Memory B cell (primary cell): ENCODE measurements at regions not wholly inside any gene's neighbourhood (a gene's known extent, or its start where the extent isn't known, plus 50 kb on each side); places are given as distances from the start of the nearest gene placed in this dataset.

ENCODE experiments used
- ATAC-seq: fragments of 150-1000 bp; cut with Tn5 transposase; 2 replicates; pipeline ENCODE4 v1.10.0; 2021; ENCODE audit warnings: low read depth, mild to moderate bottlenecking, moderate library complexity
- DNase-seq, 2 donors: peaks; one replicate each; pipeline ENCODE4 v3.0.0; 2022; ENCODE audit warnings: low spot score in 2 of 2
- H3K27ac Mint-ChIP-seq: one replicate; pipeline ENCODE4 v1.8.0; 2022; ENCODE audit warnings: mild to moderate bottlenecking, moderate library complexity, mixed read lengths
- H3K27me3 Mint-ChIP-seq: one replicate; pipeline ENCODE4 v1.8.0; 2022; ENCODE audit warnings: mixed read lengths
- H3K36me3 Mint-ChIP-seq: one replicate; pipeline ENCODE4 v1.8.0; 2022; ENCODE audit warnings: mild to moderate bottlenecking, mixed read lengths
- H3K4me1 Mint-ChIP-seq: one replicate; pipeline ENCODE4 v1.8.0; 2022; ENCODE audit warnings: mixed read lengths
- H3K4me3 Mint-ChIP-seq: one replicate; pipeline ENCODE4 v1.8.0; 2022; ENCODE audit warnings: mild to moderate bottlenecking, moderate library complexity, mixed read lengths
- H3K9me3 Mint-ChIP-seq: one replicate; pipeline ENCODE4 v1.8.0; 2022; ENCODE audit warnings: mixed read lengths

DNA sequence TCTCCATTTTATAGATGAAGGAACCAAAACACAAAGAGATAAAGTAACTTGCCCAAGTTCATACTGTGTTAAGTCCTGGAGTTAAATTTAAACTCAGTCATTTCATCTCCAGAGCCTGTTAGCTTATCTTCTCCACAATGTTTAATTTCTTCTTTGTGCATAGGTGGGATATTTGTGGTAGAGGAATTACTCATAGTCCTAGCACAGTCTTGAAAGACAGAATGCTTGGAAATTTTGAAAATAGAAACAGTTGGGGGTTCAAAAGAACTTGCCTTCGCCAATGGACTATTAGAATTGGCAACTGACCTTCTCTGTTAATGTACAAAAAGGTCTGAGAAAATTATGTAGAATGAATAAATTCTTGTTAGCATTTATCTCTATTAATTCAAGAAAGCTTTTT, 832.0 kb upstream of the PRMT6 start:
- Mint-ChIP-seq H3K4me3 (no peak overlapping the region), H3K27me3 (no peaks in the 10 kb centered on the region), H3K27ac (no peak overlapping the region), H3K4me1 (no peaks in the 10 kb centered on the region), H3K36me3 (no peaks in the 10 kb centered on the region), H3K9me3 (no peaks in the 10 kb centered on the region)
- DNase-seq (no peak), ATAC-seq (no peak)

DNA sequence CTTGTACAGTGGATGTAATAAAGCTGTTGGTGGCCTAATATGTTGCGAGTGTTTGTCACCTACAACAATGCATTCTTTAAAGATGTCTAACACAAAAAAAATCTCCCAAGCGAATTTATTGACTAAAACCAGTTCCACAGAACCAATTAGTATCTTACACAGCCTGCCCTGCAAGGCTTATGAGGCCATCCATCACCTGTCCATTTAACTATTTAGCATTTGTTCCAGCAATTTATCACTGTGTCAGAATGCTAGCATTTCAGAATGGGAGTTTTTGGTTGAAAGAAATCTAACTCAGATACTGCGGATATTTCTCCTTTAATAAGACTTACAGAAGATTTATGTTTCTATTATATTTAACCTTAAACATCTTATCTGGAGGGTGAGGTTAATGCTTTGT, 831.1 kb upstream of the PRMT6 start:
- Mint-ChIP-seq H3K27ac (no peak overlapping the region), H3K9me3 (no peaks in the 10 kb centered on the region), H3K36me3 (no peaks in the 10 kb centered on the region), H3K27me3 (no peaks in the 10 kb centered on the region), H3K4me3 (no peak overlapping the region), H3K4me1 (no peaks in the 10 kb centered on the region)
- no peak for DNase-seq
- ATAC-seq, result no peak

DNA sequence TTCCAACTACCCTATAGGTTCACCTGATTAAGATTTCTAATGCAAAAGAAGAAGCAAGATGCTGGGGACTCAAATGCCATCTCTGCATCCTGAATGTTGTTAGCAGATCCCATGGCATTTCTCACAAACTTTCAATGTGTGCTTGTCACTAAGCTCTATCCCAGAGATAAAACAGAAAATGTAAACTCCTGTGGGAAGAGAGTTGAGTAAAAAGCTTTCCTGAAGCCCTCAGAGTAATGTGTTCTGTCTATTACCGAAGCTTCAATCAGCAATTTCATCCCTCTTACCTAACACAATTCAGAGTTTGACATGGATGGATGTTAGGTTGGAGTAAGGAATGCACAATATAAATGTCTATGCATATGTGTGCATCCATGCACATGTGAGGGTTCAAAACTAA, 829.9 kb upstream of the PRMT6 start:
- Mint-ChIP-seq H3K27ac (no peak overlapping the region), H3K27me3 (no peaks in the 10 kb centered on the region), H3K9me3 (no peaks in the 10 kb centered on the region), H3K4me3 (no peak overlapping the region), H3K4me1 (no peaks in the 10 kb centered on the region), H3K36me3 (no peaks in the 10 kb centered on the region)
- DNase-seq, result no peak
- no peak for ATAC-seq

DNA sequence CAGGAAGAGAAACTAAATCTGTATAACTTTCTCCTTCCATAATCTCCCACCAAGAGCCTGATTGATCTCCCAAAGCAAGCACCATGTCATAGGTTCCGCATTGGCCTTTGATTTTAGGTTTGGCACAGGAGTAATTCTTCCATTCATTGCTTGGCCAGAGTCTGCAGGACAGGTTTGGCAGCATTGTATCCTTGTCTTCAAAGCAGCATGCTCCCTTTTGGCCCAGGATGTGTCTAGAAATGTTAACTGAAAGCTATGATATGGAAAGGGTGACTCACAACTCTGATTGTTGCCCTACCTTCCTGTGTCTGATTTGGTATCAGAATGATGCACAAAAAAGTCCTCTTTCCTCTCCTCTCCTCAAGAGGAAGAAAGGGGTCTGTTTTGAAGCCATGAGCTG, 824.3 kb upstream of the PRMT6 start:
- no peak for ATAC-seq
- no peak for DNase-seq
- Mint-ChIP-seq H3K9me3 (no peaks in the 10 kb centered on the region), H3K4me1 (no peaks in the 10 kb centered on the region), H3K36me3 (no peaks in the 10 kb centered on the region), H3K27me3 (no peaks in the 10 kb centered on the region), H3K4me3 (no peak overlapping the region), H3K27ac (no peak overlapping the region)

DNA sequence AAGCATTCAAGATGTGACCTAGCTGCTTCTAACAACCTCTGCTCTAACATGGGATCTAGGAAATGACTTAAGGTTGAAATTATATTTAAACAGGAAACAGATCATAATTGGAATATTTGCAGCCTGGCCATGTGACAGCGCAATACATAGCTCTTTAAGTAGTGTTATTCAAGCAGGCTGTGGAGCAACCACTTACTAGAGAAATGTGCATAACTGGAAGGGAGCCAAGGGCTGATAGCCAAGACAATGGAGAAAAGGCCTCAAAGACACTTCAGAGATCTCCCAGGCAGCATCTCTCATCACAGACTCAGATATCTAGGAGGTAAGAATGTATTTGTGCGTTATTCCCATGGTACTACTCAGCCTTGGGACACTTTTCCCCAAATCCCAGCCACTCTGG, 823.0 kb upstream of the PRMT6 start:
- no peak for DNase-seq
- H3K4me1 Mint-ChIP-seq, result no peaks in the 10 kb centered on the region
- no peak for ATAC-seq
- H3K27me3 Mint-ChIP-seq, result no peaks in the 10 kb centered on the region
- H3K27ac Mint-ChIP-seq, result no peak overlapping the region
- no peak overlapping the region for H3K4me3 Mint-ChIP-seq
- no peaks in the 10 kb centered on the region for H3K9me3 Mint-ChIP-seq
- no peaks in the 10 kb centered on the region for H3K36me3 Mint-ChIP-seq

DNA sequence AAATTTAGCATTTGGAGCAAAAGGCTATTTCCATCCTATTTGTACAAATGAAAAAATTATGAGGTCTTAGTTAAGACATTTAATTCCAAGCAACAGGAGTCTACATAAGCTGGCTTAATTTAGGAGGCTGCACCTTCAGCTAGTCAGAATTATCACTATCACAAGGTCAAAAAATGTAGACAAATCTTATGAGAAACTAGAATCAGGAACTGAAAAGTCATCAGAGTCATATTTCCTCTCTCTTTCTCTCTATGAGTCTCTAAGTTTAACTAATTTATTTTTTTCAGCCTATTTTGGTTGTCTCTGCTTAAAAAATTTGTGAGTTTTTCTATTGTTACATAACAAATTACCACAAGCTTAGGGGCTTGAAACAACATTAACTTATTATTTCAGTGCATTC, 807.1 kb upstream of the PRMT6 start:
- ATAC-seq, result no peak
- no peaks in the 10 kb centered on the region for H3K36me3 Mint-ChIP-seq

DNA sequence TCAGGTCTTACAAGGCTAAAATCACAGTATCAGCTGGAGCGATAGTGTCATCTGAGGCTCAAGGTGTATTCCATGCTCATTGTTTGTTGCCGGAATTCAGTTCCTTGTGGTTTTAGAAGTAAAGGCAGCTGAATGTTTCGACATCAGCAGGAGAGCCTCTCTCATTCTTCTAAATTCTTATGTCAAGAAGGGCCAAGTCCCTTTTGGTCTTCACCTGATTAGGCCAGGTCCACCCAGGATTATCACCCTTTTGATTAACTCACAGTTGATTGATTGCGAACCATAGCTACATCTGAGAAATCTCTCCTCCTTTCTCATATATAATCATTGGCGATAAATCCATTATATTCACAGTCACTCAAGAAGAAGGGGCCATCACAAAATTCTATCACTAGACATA, 806.7 kb upstream of the PRMT6 start:
- DNase-seq (no peak), ATAC-seq (no peak)
- Mint-ChIP-seq H3K4me1 (no peaks in the 10 kb centered on the region), H3K4me3 (no peak overlapping the region), H3K27me3 (no peaks in the 10 kb centered on the region), H3K27ac (no peak overlapping the region), H3K36me3 (no peaks in the 10 kb centered on the region), H3K9me3 (peaks cover 1% of the 10 kb centered on the region)

More for the DNA sequence above, 807.1 kb upstream of the PRMT6 start:
- H3K27ac Mint-ChIP-seq, result no peak overlapping the region
- no peak for DNase-seq
- H3K4me3 Mint-ChIP-seq, result no peak overlapping the region
- H3K9me3 Mint-ChIP-seq, result peaks cover 1% of the 10 kb centered on the region
- no peaks in the 10 kb centered on the region for H3K4me1 Mint-ChIP-seq
- no peaks in the 10 kb centered on the region for H3K27me3 Mint-ChIP-seq

DNA sequence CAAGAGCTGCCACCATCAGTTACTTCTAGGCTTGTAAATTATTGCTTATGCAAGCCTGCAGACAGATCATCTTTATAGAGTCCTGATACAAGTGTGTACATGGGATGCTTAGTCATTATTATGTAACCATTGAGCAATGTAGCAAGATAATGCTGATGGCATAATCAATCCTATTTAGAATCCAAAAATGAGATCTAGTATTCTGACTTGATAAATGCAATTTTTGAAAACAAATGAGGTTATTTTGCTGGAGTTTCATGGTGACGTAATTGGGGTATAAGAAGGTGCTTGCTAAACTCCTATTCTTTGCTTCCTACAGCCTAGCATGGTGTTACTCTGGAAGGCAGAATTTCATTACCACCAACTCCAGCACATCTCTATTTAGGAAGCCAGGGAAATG, 801.7 kb upstream of the PRMT6 start:
- no peak for ATAC-seq
- H3K27ac Mint-ChIP-seq, result no peak overlapping the region
- H3K27me3 Mint-ChIP-seq, result no peaks in the 10 kb centered on the region
- no peaks in the 10 kb centered on the region for H3K36me3 Mint-ChIP-seq
- H3K4me1 Mint-ChIP-seq, result no peaks in the 10 kb centered on the region
- no peak for DNase-seq
- H3K4me3 Mint-ChIP-seq, result no peak overlapping the region
- no peaks in the 10 kb centered on the region for H3K9me3 Mint-ChIP-seq

DNA sequence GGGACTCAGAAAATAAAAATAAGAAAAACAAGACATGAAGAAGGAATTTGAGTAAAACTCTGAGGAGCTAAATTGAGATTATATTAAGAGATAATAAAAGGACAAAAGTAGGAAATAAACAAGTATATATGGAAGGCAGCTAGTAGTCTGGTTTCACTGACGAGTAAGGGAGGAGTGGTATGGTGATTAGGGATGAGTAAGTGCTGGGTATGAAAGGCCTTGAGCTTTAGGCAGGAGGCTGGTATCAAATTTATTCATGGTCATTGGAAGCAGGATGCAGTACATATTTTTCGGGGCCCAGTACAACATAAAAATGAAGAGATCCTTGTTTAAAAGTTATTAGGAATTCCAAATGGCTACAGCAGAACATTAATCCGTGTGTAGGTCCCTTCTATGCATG, 789.7 kb upstream of the PRMT6 start:
- H3K9me3 Mint-ChIP-seq, result peaks cover 3% of the 10 kb centered on the region
- H3K36me3 Mint-ChIP-seq, result no peaks in the 10 kb centered on the region
- no peaks in the 10 kb centered on the region for H3K27me3 Mint-ChIP-seq
- no peak overlapping the region for H3K4me3 Mint-ChIP-seq
- no peak overlapping the region for H3K27ac Mint-ChIP-seq
- no peak for ATAC-seq
- DNase-seq, result no peak
- peaks cover 4% of the 10 kb centered on the region for H3K4me1 Mint-ChIP-seq

DNA sequence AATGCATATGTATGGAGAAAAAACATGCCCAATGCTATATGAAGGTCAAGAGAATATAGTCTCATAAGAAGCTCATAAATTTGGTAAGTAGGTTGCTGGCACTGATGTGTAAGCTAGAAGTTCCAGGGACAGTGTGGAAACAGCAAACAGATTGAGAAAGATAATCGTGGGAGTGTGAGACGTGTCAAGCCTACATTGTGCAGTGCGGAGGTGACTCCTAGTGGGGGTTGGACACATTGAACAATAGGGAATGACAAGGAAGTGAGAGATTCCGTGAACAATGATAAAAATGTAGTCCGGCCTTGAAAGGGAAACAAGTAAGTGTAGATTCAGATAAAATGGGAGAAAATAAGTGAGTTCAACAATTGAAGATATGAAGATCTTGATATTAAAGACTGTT, 788.4 kb upstream of the PRMT6 start:
- DNase-seq (no peak), ATAC-seq (no peak)
- Mint-ChIP-seq H3K27me3 (no peaks in the 10 kb centered on the region), H3K36me3 (no peaks in the 10 kb centered on the region), H3K9me3 (peaks cover 3% of the 10 kb centered on the region), H3K27ac (no peak overlapping the region), H3K4me3 (no peak overlapping the region), H3K4me1 (peaks cover 4% of the 10 kb centered on the region)

DNA sequence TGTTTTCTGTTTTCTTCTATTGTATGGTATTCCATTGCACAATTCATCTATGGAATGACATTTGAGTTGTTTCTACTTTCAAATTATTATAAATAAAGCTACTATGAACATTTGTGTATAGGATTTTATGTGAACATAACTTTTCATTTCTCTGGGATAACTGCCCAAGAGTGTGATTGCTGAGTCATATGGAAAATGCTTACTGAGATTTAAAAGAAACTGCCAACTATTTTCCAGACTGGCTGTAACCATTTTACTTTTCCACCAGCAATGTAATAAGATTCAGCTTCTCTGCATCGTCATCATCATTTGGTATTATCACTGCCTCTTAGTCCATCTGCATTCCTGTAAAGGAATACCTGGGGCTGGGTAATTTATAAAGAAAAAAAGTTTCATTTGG, 779.6 kb upstream of the PRMT6 start:
- Mint-ChIP-seq H3K27me3 (no peaks in the 10 kb centered on the region), H3K9me3 (peaks cover 2% of the 10 kb centered on the region), H3K4me3 (no peak overlapping the region), H3K4me1 (no peaks in the 10 kb centered on the region), H3K36me3 (no peaks in the 10 kb centered on the region), H3K27ac (no peak overlapping the region)
- DNase-seq (no peak), ATAC-seq (no peak)

DNA sequence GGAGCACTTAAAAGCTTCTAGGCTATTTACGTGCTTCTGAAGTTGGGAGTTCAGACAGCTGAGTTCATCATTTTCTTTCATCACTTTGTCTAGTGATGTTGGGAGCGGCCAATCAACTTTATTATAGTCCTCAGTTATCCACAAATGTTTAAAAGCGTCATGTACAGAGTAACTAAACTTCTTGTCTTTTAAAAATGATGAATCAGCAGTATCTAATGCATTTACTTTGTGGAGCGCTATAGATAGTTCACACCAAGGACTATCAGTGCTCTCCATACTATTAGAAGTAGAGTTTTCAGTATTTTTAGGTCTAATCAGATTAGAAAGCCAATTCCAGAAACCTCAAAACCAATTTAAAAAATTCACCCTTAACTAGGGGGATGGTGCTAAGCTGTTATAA, 778.7 kb upstream of the PRMT6 start:
- Mint-ChIP-seq H3K27ac (no peak overlapping the region), H3K9me3 (peaks cover 4% of the 10 kb centered on the region), H3K36me3 (no peaks in the 10 kb centered on the region), H3K4me3 (no peak overlapping the region), H3K27me3 (no peaks in the 10 kb centered on the region), H3K4me1 (no peaks in the 10 kb centered on the region)
- DNase-seq (no peak), ATAC-seq (no peak)

DNA sequence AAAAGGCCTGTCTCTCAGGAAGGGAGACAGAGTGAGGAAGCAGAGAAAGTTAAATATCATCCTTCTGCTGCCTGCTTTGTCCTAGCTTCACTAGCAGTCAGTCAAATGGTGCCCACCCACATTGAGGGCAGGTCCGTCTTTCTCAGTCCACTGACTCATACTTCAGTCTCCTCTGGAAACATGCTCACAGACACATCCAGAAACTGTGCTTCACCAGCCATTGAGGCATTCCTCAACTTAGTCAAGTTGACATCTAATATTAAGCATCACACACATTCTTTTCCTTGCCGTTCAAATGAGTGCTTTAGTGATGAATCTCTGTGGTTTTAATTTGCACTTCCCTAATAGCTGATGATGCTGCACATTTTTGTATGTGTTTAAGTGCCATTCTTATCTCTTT, 777.8 kb upstream of the PRMT6 start:
- Mint-ChIP-seq H3K27me3 (no peaks in the 10 kb centered on the region), H3K9me3 (peaks cover 4% of the 10 kb centered on the region), H3K36me3 (no peaks in the 10 kb centered on the region), H3K4me3 (no peak overlapping the region), H3K4me1 (no peaks in the 10 kb centered on the region), H3K27ac (no peak overlapping the region)
- DNase-seq (no peak), ATAC-seq (no peak)

DNA sequence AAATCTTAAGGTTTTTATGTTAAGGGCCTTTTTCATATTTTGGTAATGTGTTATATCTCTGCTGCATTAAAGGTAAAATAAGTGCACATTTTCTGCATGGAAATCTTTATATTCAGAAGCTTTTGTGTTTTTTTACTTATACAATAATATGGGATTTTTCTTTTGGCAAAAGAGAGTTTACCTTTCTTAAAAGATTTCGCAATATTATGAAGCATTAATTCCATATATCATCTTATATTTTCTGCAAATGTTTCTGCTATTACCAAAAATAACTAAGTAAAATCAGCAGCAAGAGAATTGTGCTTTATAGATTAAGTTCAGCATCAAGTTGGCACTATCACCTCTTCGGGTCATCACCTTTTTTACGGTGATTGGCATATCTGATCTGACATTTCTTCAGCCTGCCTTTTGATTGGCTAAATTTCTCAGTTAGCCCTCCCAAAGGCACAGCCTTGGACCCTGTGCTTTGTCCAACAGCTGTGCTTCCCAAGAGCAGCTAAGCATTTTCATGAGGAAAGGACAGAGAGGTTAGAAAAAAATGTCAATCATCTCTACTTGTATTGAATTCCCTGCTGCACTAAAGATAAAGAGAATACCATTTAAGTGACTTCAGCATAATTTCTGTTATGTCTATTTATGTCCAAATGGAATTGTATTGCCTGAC, 767.1 kb upstream of the PRMT6 start:
- Mint-ChIP-seq H3K4me3 (no peak overlapping the region), H3K9me3 (no peaks in the 10 kb centered on the region), H3K27me3 (no peaks in the 10 kb centered on the region), H3K4me1 (no peaks in the 10 kb centered on the region), H3K27ac (no peak overlapping the region), H3K36me3 (no peaks in the 10 kb centered on the region)
- DNase-seq, result no peak
- no peak for ATAC-seq

DNA sequence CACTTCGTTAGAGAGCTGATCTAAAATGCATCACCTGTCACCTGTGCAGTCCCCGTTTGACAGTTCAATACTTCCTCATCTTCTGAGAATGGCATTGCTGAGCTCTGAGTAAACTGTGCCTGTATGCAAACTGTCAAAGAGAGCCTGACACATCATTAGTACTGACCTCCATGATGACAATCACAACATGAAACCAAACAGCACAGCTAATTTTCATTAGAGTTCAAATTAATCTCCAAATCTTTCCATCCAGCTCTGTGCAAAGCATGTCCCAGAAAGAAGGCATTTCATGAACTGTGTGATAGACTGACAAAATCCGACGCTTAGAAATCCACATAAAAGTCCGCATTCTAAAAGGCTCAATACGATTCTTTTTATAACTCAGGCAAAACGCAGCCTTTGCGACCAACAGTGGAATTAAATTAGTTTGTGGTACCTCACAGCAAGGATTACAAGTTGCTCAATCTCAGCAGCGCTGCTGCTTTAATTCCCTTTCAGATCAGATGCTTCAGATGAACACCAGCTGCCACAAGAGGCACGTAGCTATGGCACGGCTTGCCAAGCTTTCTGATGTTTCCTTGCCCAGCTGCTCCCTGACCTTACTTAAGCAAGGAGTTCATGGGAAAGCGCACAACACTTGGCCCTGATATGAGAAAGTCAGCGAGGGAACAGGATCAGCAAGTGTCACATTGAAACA, 765.5 kb upstream of the PRMT6 start:
- Mint-ChIP-seq H3K27me3 (no peaks in the 10 kb centered on the region), H3K9me3 (no peaks in the 10 kb centered on the region), H3K4me1 (no peaks in the 10 kb centered on the region), H3K27ac (no peak overlapping the region), H3K36me3 (no peaks in the 10 kb centered on the region), H3K4me3 (no peak overlapping the region)
- ATAC-seq (no peak), DNase-seq (no peak)
